Superior temporal gyrus (tissue), 1 donor: ENCODE measurements at regions not wholly inside any gene's neighbourhood (a gene's known extent, or its start where the extent isn't known, plus 50 kb on each side); places are given as distances from the start of the nearest gene placed in this dataset.

Source experiments
- DNase-seq: peaks from one replicate; pipeline ENCODE4 v3.0.0-alpha.2; 2016; ENCODE audit errors: extremely low spot score

DNA sequence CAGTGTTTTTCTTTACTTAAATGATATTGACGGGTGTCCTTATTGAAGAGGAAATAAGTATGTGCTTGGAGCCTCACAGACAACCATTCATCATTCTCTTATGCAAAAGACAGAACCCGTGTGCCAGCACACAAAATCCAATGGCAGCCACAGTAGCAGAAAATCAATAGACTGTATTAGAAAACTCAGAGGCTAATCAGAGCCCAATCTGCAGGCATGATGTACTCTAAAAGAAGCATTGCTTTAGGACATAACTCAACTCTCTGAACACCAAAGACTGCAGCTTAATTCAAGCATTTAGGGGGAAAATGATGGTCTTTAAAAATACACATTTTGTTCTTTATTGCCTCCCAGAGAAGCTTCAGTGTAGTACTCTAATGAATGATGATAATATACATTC is 476.9 kb downstream of the PDHA2 start:
- no peak for DNase-seq

- DNase-seq = no peak
Observed at GRCh38 chr4:96317891-96318290, 478.0 kb downstream of the PDHA2 start.

GRCh38 chr4:96326846-96327245 is 487.0 kb downstream of the PDHA2 start:
- no peak for DNase-seq

- DNase-seq = no peak
Observed at GRCh38 chr4:96342196-96342595, 502.3 kb downstream of the PDHA2 start.

DNA sequence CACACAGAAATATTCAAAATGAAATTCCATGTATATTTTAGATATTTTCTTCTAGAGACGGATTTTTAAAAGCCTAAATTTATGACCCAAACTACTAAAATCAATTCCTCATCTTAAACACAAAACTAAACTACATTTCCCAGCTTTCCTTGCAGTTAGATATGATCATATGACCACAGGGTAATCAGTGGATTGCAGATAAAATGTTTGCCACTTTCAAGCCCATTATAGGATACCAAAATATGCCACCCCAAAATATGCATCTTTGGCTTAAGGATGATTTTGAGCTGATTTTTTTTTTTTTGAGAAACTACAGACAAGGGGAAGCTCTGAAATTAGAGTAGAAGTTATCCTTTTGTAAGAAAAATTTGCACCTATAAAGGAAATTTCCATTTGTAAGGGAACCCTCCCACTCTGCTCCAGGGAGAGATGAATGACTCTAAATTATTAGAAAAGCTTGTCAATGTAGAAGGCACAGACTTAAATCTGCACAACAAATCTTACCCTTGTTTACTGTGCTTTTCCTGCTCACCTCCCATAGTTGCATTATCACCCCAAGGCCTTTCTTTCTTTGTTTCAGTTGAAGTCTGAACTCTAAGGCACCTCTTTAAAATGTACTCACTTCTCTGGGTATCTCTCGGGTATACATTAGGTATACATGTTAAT is 503.0 kb downstream of the PDHA2 start:
- DNase-seq = no peak

GRCh38 chr4:96343836-96344235 is 503.9 kb downstream of the PDHA2 start:
- no peak for DNase-seq

- DNase-seq = no peak
Observed at GRCh38 chr4:96347582-96347981, 507.7 kb downstream of the PDHA2 start.

GRCh38 chr4:96352051-96352517 is 512.2 kb downstream of the PDHA2 start:
- no peak for DNase-seq

GRCh38 chr4:96354036-96354712 is 514.3 kb downstream of the PDHA2 start:
- peak; percentile 46 for DNase-seq

DNA sequence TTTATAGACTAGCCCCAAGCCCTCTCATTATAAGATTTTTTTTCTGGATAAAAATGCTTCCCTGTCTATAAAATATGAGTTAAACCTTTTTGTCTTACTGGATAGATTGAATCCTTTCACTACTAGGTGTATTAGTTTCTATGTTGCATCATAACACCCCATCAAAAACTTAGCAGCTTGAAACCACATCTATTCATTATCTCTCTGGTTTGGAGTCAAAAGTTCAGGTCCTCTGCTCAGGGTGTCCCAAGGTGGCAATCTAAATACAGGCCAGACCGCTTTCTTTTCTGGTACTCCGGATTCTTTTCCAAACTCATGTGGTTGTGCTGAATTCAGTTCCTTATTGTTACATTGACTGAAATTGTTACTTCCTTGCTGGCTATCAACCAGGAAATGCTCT is 515.5 kb downstream of the PDHA2 start:
- DNase-seq = no peak

DNA sequence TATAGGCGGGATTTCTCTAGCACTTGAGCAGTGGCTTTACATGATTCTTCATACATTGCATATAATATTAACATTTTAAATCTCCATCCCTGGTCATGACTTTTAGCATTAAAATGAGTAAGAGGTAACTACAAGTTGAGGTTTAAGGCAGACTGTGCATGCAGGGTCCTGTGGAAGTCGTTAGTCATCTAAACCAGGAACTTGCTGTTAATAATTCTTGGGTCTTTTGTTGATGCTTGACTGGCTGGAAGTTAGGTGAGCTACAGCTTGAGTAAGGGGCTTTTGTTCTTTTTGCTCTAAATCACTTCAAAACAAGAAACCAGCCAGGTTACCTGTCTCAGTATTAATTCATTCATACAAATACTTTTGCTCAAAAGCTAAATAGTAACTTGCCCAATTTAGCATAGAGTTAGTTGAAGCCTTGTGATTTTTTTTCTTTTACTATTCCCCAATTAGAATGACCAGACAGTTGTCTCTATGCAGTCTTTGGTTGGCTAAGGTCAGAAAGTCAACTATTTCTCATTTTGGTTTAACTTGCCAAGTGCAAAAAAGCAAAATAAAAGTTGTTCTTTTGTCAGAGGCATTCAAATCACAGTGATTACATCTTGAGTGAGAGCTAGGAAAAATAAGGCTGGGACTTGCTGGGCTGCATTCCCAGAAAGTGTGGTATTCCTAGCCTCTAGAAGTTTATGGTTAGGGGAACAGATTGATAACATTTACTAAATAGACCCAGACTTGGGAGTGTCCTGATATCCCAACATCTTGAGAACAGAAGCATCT is 516.9 kb downstream of the PDHA2 start:
- DNase-seq = no peak

- DNase-seq = no peak
Observed at GRCh38 chr4:96366632-96367031, 526.7 kb downstream of the PDHA2 start.

DNA sequence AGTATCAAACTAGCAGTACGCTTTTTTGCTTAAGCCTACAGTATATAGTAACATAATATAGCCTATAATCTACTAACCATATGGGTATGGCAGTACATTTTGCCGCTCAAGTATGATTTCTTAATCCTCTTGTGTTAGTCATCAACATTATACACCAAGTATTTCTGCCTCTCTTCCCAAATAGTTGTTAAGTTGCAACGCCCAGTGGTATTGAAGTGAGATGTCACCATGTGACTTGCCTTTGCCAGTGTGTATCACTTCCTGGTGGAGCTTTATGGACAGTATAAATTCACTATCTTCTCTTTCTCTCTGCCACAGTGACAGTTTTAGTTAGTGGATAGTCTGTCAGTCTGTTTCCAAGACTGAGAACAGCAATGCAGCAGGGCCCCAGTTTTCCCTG is 535.5 kb downstream of the PDHA2 start:
- DNase-seq = no peak

DNA sequence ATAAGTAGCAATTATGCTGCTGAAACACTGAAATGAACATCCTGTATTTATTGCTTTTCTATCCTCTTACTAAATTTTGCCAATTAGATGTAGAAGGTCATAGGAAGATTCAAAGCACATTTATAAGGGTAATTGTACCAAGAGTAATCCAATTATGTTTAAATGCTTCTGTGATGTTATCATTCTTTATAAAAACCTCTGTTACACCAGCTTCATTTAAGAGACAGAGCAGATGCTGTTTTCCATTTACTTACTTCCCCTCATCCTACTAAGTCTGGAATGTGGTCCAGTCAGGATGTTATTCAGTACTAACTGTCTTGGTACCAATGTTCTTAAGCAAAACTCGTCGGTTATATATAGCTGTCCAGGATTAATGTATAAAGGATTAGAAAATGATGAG is 539.6 kb downstream of the PDHA2 start:
- peak; percentile 30 for DNase-seq

DNA sequence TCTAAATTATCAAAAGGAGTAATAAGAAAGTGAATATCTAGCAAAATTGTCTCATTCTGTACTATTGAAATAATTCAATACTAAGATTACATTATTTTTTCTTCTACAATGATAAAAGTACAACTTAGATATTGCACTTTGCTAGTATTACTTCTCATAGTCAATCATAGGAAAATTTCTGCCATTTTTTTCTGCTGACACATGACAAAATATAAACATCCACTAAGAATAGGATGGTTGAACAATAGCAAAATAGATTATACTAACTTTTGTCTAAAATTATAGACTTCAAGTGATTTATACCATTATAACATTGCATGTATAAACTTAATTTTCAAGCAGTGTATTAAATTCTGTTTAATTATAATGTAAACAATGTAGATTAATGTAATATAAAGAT is 540.2 kb downstream of the PDHA2 start:
- no peak for DNase-seq

DNA sequence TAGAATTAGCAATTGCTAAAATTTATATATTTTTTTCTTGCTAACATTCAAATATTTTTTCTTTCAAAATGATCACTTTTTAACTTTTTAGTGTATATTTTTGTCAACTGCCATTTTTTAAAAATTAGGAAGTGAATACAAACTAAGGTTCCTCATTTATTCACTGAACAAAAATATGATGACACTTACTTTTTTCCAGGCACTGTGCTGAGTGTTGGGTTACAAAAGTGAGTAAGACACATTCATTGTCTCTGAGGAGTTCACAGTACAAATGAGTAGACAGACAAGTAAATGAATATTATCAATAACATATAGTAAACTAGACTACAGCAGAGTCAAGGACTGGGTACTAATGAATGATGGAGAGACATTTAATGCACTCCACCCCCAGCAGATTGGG is 543.5 kb downstream of the PDHA2 start:
- DNase-seq = no peak

GRCh38 chr4:96389770-96390169 is 549.9 kb downstream of the PDHA2 start:
- no peak for DNase-seq

- DNase-seq = no peak
Observed at GRCh38 chr4:96390404-96390803, 550.5 kb downstream of the PDHA2 start.

- no peak for DNase-seq
Observed at GRCh38 chr4:96395747-96396146, 555.9 kb downstream of the PDHA2 start.

DNA sequence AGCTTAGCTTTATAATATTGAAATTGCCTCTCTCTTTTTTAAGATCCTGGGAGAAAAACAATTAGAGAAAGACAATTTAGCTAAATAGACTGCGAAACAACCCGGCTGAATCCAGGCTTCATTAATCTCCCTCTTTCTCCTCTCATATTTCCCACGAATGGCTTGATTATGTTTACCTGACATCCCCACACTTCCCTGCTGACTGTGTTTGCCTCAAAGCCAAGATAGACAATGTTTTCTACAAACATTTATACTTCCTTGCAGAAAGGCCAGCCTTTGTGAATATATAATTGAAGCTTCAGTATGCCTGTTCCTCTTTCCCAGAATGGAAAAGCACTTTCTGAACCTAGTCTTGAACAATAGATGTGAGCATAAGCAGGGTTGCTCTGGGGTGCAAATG is 566.8 kb downstream of the PDHA2 start:
- DNase-seq = no peak

GRCh38 chr4:96407225-96407624 is 567.3 kb downstream of the PDHA2 start:
- DNase-seq = no peak

DNA sequence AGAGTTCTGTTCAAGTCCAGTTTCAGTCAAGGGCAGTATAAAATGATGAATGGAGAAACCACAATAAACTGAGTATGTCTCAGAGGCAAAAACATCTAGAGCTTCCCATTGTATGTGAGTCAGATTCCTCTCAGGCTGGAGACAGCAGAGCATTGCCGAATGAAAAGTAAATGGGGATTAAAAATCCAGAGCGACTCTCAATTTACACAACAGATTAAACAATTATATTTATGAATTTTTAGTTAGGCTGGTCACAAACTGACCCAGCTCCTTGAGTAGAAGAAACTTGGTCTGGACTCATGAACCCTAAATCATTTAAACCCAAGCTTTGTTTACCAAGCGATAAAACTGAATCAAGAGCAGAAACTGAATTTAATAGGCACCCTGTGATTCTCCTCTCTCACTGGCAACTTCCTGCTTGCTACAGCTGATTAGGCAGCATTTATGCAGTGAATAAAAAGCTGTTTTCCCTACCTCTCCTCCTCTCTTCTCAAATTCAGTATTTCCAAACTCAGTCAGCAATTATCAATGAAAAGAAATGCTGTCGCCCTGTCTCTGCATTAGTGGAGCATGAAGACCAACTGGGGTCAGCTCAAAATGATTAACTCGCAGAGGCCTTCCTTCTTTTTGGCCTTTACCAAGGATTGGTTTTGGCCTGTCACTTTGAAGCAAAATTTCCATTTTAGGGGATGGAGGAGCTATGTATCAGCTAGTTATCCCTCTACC is 568.0 kb downstream of the PDHA2 start:
- peak; percentile 21 for DNase-seq
